Erythroblast (primary cell): ENCODE measurements at regions not wholly inside any gene's neighbourhood (a gene's known extent, or its start where the extent isn't known, plus 50 kb on each side); places are given as distances from the start of the nearest gene placed in this dataset.

ENCODE experiments used
- GATA1 ChIP-seq: IDR thresholded peaks from 2 replicates; pipeline ENCODE4 v1.6.1; 2011; ENCODE audit warnings: low read depth, mild to moderate bottlenecking, control low read depth, low read length, moderate library complexity
- POLR2A ChIP-seq: IDR thresholded peaks from 2 replicates; pipeline ENCODE4 v1.6.1; 2011; ENCODE audit warnings: mild to moderate bottlenecking, low read length

GRCh38 chr5:143893638-143894037, 81.7 kb downstream of the HMHB1 start:
- TF ChIP-seq POLR2A (no peak), GATA1 (no peak)
